ENCODE measurements at regions not wholly inside any gene's neighbourhood (a gene's known extent, or its start where the extent isn't known, plus 50 kb on each side); places are given as distances from the start of the nearest gene placed in this dataset.
A peak's percentile ranks its signal among the peaks of the same experiment; 100 is the strongest.

- no peak for DNase-seq
Observed at GRCh38 chr1:199774433-199775089, 252.9 kb upstream of the NR5A2 start.

DNA sequence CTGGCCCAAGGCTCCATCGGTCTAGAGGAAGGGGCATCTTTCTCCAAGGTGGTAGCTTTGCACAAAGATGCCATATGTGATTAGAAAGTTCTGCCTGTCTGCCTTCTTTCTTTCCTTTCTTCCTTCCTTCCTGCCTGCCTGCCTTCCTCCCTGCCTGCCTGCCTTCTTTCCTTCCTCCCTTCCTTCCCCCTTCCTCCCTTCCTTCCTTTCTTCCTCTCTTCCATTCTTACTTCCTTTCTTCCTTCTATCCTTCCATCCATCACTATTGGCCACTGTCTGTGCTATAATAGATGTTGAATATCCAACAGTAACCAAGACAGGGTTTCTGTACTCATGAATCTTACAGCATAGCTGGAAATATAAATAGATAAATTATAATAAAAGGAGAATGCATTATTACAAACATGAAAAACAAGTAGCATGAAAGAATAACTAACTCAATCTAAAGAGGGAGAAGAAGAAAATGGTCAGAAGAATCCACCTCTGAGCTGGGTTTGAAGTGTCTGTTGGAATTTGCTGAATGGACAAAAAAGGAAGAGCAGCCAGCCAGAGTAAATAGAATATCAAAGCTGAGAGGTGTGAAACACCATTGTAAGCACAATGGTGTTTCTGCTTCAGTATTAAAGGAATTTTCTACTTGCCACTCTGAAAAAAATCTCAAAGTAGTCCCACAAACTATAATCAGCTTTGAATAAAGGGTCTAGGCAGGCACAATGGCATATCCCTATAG lies 250.6 kb upstream of the NR5A2 start:
- DNase-seq: no peak

DNA sequence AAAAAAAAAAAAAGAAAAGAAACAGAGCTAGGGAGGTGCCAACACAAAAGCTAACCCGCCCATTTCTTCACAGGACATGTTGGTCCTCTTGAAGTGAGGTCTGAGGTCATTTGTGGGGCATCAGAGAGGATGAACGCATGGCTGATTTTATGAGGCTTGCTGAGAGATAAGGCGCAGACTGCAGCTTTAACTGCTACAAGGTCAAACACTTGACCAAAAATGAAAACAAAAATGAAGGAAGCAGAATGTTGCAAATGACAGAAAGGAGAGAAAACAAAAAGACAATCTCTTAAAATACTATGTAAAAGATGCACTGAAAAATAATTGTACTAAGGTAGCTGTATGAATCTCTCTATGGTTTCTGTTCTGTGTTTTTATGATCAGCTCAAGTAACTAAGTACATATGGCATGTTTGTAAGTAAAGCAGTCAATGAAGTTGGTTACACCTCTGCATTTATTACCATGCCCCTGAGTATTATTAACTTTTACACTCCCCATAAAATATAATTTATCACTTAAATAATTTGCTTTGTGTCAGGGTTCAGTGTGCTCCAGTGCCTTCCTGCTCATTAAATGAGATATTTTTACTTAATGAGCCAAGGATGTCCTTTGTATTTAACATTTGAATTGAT lies 249.1 kb upstream of the NR5A2 start:
- peak; percentile 51 for DNase-seq

GRCh38 chr1:199780091-199780490 lies 247.4 kb upstream of the NR5A2 start:
- no peak for DNase-seq

DNA sequence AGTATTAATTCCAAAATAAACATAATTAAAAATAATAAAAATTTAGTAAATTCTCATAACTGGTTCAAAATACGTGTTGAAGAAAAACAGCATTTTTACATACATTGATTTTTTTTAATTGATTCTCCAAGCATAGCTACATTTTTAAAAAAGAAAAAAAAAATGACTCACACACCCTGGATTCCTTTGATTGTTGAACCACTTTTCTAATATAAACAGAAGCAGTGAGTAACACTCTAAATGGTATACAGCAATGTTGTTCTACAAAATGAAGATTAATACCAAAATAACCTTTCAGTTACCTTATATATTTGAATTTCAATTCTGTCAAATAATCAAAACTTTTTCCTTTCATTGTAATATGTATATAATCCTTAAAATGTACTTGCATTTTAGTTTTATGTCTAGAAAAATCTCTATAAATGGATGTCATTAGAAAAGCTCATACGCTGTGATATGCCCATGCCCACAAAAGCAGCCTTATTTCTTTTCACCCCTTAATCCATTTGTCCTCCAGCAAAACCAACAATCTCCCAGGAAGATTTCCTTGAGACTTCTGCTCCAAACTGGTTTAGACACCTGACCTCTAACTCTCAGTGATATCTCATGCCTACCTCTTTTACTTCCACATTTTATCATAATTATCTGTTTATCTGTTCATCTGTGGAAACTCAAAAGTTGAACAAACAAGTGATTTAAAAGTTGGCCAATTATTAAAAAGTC lies 246.4 kb upstream of the NR5A2 start:
- no peak for DNase-seq

DNA sequence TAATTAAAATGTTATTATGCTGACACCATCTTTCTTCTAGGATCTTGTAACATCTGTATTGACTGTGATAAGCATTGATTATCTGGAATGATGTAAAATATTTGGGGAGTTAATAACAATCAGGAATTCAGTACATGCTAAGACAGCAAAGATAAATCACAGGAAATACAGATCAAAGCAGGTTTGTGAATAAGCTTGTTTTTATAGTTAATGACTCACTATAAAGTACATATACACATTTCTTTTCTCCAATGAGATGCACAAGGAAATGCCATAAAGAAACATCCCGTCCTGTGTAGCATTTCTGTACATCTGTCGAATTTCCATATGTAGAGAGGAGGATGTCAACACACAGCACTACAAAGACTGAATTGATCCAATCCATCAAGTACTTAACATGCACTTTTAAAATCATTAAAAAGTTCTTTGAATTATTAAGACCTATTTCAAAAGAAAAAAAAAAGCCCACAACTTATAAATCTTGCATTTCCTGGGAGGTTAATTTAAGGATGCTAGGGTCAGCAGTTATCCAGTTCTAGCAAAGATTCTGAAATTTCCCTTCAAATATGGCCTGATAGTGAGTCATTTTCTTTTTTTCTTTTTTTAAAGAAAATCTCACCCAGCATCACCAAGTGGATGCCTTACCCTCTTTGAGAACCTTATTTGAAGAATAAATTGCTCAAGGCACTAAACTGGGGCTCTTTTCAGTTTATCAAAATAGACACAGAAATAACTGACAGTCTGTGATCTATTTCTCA lies 243.2 kb upstream of the NR5A2 start:
- DNase-seq: no peak

GRCh38 chr1:199786695-199787094 lies 240.8 kb upstream of the NR5A2 start:
- DNase-seq: no peak

- no peak for DNase-seq
Observed at GRCh38 chr1:199789141-199789540, 238.4 kb upstream of the NR5A2 start.

DNA sequence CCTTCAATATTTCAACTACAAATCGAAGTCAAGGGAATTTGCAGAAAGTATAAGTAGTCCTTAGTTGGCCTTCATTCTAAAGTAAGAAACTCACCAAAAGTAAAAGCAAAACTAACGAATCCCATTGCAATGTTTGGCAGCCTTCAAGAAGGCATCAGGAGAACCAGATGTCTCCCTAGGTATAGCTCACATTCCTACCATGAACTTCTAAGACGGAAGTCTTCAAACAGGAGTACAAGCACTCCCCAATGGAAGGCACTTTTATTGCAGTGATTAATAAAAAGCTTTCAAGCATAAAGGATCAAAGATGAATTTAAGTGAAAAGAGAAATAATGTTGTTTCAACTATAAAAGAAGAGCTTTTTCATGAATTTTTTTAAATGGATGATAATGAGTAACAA lies 236.0 kb upstream of the NR5A2 start:
- no peak for DNase-seq

DNA sequence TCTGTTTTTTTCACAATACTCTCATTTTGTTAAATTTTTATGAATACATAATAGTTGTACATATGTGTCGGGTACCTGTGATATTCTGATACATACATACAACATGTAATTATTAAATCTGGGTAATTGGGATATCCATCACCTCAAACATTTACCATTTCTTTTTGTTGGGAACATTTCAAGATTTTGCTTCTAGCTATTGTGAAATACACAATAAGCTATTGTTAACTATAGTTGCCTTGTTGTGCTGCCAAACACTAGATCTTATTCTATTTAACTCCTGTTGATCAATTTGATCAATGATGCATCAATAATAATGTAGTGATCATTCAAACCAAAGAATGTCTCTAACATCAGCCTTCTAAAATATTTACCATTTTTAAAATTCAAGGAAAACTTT lies 234.6 kb upstream of the NR5A2 start:
- no peak for DNase-seq

GRCh38 chr1:199794105-199794863 lies 233.2 kb upstream of the NR5A2 start:
- DNase-seq: no peak

GRCh38 chr1:199799116-199799515 lies 228.4 kb upstream of the NR5A2 start:
- no peak for DNase-seq

DNA sequence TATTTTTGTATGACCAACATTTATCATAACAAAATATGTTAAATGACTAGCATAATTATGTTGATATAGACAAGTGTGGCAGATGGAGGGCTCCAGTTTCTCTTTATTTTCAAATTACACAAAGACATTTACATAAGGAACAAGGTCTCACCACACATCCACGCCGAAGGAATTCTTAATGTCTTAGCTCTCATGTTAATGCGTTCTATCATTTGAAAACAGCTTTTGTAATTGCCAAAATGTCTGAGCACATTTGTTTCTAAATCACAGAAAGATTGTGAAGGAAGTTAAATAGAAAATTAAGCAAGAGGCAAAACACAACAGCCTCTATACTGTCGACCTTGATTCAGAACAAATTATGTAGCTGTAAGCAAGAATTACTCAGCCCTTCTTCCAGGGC lies 223.0 kb upstream of the NR5A2 start:
- DNase-seq: no peak

GRCh38 chr1:199808110-199808870 lies 219.2 kb upstream of the NR5A2 start:
- no peak for DNase-seq

DNA sequence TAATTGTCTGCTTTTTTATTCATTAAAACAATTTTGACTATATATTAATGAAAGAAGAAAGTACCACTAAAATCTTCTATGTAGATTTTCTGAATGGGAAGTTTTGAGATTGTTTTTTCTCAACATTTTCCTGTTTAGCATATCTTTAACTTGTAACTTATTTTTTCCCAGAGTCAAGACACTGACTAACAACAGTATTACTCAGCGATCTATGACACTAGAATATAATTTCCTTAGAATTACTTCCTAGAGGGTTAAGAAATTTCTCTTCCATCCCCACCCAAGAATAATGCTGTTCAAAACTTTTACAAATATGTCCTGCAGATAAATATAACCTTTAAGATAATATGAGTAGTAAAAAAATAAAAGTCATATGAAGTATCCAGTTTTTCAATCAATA lies 218.2 kb upstream of the NR5A2 start:
- DNase-seq: no peak

- DNase-seq: peak; percentile 25
Observed at GRCh38 chr1:199811163-199811562, 216.3 kb upstream of the NR5A2 start.

- DNase-seq: no peak
Observed at GRCh38 chr1:199813198-199813597, 214.3 kb upstream of the NR5A2 start.

- DNase-seq: peak; percentile 9
Observed at GRCh38 chr1:199815947-199816346, 211.6 kb upstream of the NR5A2 start.

DNA sequence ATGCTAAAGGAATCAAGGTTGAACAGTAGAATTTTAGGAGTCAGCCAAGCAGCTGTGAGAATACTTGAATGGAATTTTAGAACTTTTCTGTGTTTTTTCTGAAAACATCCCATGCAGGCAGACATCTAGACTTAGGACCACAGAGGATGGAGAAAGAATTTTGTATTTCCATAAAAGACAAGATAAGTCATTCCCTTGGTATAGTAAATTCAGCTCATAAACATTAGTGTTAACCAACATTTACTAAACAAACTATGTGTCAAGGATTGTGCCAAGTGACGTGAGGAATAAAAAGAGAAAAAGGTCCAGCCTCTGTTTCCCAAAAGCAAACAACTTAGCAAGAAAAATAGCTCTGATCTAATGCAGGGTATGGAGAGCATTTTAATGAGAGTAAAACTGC lies 210.2 kb upstream of the NR5A2 start:
- DNase-seq: no peak

DNA sequence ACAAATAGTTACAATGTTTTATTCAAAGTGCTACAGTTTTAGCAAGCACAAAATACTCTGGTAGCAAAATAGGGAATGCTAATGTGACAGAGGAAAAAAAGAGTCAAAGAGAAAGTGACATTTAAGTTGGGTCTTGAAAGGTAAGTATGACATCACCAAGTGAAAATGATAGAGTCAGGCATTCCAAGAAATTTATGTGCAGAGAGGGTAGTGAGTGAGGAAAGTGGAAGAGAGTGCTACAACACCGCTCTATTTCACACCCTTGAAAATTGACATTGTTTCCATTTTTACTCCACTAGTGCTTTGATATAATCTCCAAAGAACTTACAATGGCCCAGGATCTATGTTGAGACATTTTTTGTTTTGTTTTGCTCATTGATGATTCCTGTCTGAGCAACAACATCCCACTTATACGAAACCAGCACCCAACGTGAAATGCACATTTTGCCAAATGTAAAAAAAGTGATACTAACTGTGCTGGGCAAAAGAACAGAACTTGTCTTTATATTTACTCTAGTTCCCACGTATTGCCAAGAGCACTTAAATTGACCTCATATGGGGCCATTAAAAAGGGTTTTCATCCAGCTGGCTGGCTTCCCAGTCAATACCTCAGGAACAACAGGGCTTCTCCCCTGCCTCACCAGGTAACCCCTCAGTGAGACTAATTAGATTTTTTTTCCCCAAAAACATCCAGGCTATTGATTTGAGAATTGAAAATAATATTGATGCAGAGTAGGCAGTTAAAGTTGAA lies 206.3 kb upstream of the NR5A2 start:
- DNase-seq: no peak

GRCh38 chr1:199832451-199832850 lies 195.1 kb upstream of the NR5A2 start:
- no peak for DNase-seq

All from hematopoietic multipotent progenitor cell treated with erythropoietin and hydrocortisone succinate and interleukin-3 and kit ligand, for 4 days (in vitro differentiated cells).